Spinal cord (tissue), 9 donors: ENCODE measurements at regions not wholly inside any gene's neighbourhood (a gene's known extent, or its start where the extent isn't known, plus 50 kb on each side); places are given as distances from the start of the nearest gene placed in this dataset.

ENCODE experiments used
- DNase-seq, 6 donors: peaks; one replicate each; pipeline versions ENCODE4 v3.0.0 to v3.0.0-alpha.2; 2013 to 2015; ENCODE audit warnings: low spot score in 6 of 6, low read depth in 4 of 6
- H3K27ac ChIP-seq: one replicate; pipeline ENCODE4 v1.5.1; 2013; ENCODE audit warnings: low read depth, low read length, control low read depth
- H3K27me3 ChIP-seq: one replicate; pipeline ENCODE4 v1.6.1; 2013; ENCODE audit warnings: low read length; ENCODE audit not compliant: control insufficient read depth, insufficient read depth
- H3K36me3 ChIP-seq: one replicate; pipeline ENCODE4 v1.6.1; 2013; ENCODE audit warnings: low read length; ENCODE audit not compliant: control insufficient read depth, insufficient read depth
- H3K4me1 ChIP-seq: one replicate; pipeline ENCODE4 v1.6.1; 2013; ENCODE audit warnings: low read length; ENCODE audit not compliant: control insufficient read depth, insufficient read depth
- H3K4me3 ChIP-seq: one replicate; pipeline ENCODE4 v1.5.1; 2013; ENCODE audit warnings: low read depth, low read length, control low read depth
- H3K9me3 ChIP-seq: one replicate; pipeline ENCODE4 v1.6.1; 2013; ENCODE audit warnings: low read length; ENCODE audit not compliant: control insufficient read depth, insufficient read depth
- WGBS: methylation state at CpG from one replicate; pipeline ENCODE4 v1.1.5; 2013; ENCODE audit warnings: missing lambda C conversion rate; ENCODE audit not compliant: insufficient coverage; 5-methylcytosine and 5-hydroxymethylcytosine counted together
- donor health status: healthy.

DNA sequence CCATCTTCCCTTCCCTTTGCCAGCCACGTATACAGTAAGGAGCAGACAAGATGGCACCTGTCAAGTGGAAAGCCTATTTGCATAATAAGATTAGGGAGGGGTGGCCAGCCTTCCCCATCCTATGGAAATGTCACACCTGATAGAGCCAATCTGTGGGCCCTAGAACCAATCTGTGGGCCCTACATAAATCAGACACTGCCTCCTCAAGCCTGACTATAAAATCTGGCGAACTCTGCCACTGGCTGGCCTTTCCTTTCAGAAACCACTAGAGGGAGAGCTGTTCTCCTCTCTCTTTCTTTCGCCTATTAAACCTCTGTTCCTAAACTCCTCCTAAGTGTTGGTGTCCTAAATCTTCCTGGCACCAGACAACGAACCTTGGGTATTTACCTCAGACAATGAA lies 231.5 kb upstream of the KLHL1 start:
- no peaks in the 10 kb centered on the region for H3K9me3 ChIP-seq
- no peaks in the 10 kb centered on the region for H3K4me1 ChIP-seq
- H3K36me3 ChIP-seq = no peaks in the 10 kb centered on the region
- DNase-seq = no peak
- no peaks in the 10 kb centered on the region for H3K27me3 ChIP-seq
- no peak overlapping the region for H3K4me3 ChIP-seq
- WGBS = 78% methylated on average over 1 of the region's 4 CpGs
- H3K27ac ChIP-seq = no peak overlapping the region

- Histone ChIP-seq H3K27me3 (no peaks in the 10 kb centered on the region), H3K27ac (no peak overlapping the region), H3K4me3 (no peak overlapping the region), H3K4me1 (no peaks in the 10 kb centered on the region), H3K36me3 (no peaks in the 10 kb centered on the region), H3K9me3 (no peaks in the 10 kb centered on the region)
- no CpG with 5 or more reads among the region's 1 CpG for WGBS
- no peak for DNase-seq
Measured at GRCh38 chr13:70338609-70339008, 230.4 kb upstream of the KLHL1 start.

DNA sequence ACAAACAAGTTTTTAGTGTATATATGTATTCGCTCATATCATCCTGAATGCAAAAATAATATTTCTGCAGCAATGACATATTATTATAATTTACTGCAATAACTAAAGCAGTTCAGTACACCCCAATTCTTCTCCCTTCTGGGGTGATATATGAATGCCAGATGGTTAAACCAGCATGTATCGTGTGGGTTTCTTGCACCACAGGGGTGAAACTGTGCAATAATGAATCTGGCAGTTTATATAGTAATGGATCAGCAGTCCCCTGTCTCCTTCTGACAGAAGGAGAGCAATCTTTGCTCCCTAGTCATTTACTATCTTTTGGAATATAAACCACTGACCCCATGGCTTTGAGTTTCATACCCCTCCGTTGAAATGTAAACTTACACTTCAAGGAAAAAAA lies 228.6 kb upstream of the KLHL1 start:
- Histone ChIP-seq H3K27ac (no peak overlapping the region), H3K36me3 (no peaks in the 10 kb centered on the region), H3K4me1 (no peaks in the 10 kb centered on the region), H3K4me3 (no peak overlapping the region), H3K9me3 (no peaks in the 10 kb centered on the region), H3K27me3 (no peaks in the 10 kb centered on the region)
- WGBS = no CpG with 5 or more reads among the region's 3 CpGs
- DNase-seq = peak in 1 of 6 donors; percentile 24

- no peaks in the 10 kb centered on the region for H3K36me3 ChIP-seq
- no peak for DNase-seq
Measured at GRCh38 chr13:70333752-70334151, 225.5 kb upstream of the KLHL1 start.

GRCh38 chr13:70330697-70331361 lies 222.6 kb upstream of the KLHL1 start:
- Histone ChIP-seq H3K36me3 (no peaks in the 10 kb centered on the region), H3K4me3 (no peak overlapping the region), H3K27me3 (no peaks in the 10 kb centered on the region), H3K9me3 (no peaks in the 10 kb centered on the region), H3K4me1 (no peaks in the 10 kb centered on the region), H3K27ac (no peak overlapping the region)
- no peak for DNase-seq
- WGBS = no CpG with 5 or more reads among the region's 2 CpGs

More at GRCh38 chr13:70333752-70334151, 225.5 kb upstream of the KLHL1 start:
- Histone ChIP-seq H3K9me3 (no peaks in the 10 kb centered on the region), H3K4me1 (no peaks in the 10 kb centered on the region), H3K27ac (no peak overlapping the region), H3K27me3 (no peaks in the 10 kb centered on the region), H3K4me3 (no peak overlapping the region)
- no CpG with 5 or more reads among the region's 2 CpGs for WGBS

GRCh38 chr13:70324519-70324918 lies 216.3 kb upstream of the KLHL1 start:
- H3K4me3 ChIP-seq = no peak overlapping the region
- no peaks in the 10 kb centered on the region for H3K9me3 ChIP-seq
- no peaks in the 10 kb centered on the region for H3K27me3 ChIP-seq
- no peak overlapping the region for H3K27ac ChIP-seq
- WGBS = 100% methylated on average over 1 of the region's 2 CpGs
- DNase-seq = no peak
- H3K4me1 ChIP-seq = no peaks in the 10 kb centered on the region
- no peaks in the 10 kb centered on the region for H3K36me3 ChIP-seq

- no peak overlapping the region for H3K27ac ChIP-seq
- no CpG with 5 or more reads among the region's 2 CpGs for WGBS
- no peaks in the 10 kb centered on the region for H3K4me1 ChIP-seq
- H3K27me3 ChIP-seq = no peaks in the 10 kb centered on the region
- DNase-seq = peak in 4 of 6 donors; percentile 7 to 77 (median 26)
- H3K4me3 ChIP-seq = no peak overlapping the region
- no peaks in the 10 kb centered on the region for H3K9me3 ChIP-seq
- no peaks in the 10 kb centered on the region for H3K36me3 ChIP-seq
Measured at GRCh38 chr13:70311191-70311590, 202.9 kb upstream of the KLHL1 start.

DNA sequence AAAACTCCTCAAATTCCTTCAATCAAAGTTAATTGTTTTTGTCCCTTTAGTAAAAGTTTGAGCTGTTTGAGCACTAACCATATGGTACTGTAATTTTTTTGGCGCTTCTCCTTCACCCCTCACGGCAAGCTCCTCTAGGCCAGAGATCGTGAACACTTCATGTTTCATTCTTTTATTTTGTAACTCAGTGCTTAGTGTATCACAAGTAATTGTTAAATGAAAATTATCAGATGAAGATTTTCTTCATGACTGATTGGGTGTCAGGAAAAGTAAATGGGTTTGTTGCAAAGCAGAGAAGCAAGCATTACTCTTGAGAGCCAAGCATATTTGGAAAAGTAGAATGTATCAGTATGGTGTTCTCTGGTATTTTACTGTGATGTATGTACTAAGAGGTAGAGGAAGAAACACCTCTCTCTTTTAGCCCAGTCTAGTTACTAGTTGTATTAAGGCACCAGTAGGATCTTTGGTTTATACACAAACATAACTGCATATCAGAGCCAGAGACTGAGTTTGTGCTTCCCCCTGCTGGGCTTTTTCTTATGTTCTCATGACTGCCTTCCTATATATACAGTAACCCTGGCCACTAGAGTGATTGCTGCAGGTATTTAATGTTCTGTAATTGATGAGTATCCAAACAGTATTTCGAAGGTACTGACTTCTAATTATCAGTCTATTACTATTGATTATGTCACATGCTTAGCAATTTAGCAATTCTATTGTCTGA lies 202.3 kb upstream of the KLHL1 start:
- no peaks in the 10 kb centered on the region for H3K9me3 ChIP-seq
- H3K36me3 ChIP-seq = no peaks in the 10 kb centered on the region
- peak; percentile 12 to 90 (median 26) for DNase-seq
- H3K27me3 ChIP-seq = no peaks in the 10 kb centered on the region
- H3K27ac ChIP-seq = no peak overlapping the region
- WGBS = no CpG with 5 or more reads among the region's 4 CpGs
- no peaks in the 10 kb centered on the region for H3K4me1 ChIP-seq
- H3K4me3 ChIP-seq = no peak overlapping the region

DNA sequence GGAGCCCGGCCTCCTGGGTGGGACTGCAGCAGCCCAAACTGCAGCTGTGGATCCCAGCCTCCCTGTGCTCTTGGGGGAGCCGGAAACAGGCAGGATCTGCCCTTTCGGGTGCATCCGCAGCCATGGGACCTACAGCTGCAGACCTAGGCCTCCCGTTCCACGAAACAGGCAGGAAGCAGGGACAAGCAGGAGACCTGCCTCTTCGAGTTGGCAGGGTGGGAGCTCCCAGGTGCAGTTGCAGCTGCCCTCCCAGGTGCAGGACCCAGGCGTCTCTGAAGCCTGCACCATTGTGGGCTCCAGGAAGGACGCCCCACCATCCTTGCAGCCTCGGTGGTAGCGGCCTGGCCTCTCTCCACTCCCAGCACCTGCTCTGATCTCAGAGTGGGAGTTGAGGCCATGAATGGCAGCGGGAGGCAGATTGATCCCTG lies 189.0 kb upstream of the KLHL1 start:
- 89% methylated on average over 11 of the region's 12 CpGs for WGBS
- H3K9me3 ChIP-seq = peaks cover 4% of the 10 kb centered on the region
- no peaks in the 10 kb centered on the region for H3K4me1 ChIP-seq
- H3K27me3 ChIP-seq = no peaks in the 10 kb centered on the region
- H3K27ac ChIP-seq = no peak overlapping the region
- DNase-seq = no peak
- no peak overlapping the region for H3K4me3 ChIP-seq
- no peaks in the 10 kb centered on the region for H3K36me3 ChIP-seq

- Histone ChIP-seq H3K4me1 (no peaks in the 10 kb centered on the region), H3K27me3 (no peaks in the 10 kb centered on the region), H3K9me3 (no peaks in the 10 kb centered on the region), H3K36me3 (no peaks in the 10 kb centered on the region), H3K27ac (no peak overlapping the region), H3K4me3 (no peak overlapping the region)
- WGBS = no CpG with 5 or more reads among the region's 1 CpG
- peak in 1 of 6 donors; percentile 52 for DNase-seq
Measured at GRCh38 chr13:70284371-70284770, 176.1 kb upstream of the KLHL1 start.
